ENCODE measurements at regions not wholly inside any gene's neighbourhood (a gene's known extent, or its start where the extent isn't known, plus 50 kb on each side); places are given as distances from the start of the nearest gene placed in this dataset.

DNA sequence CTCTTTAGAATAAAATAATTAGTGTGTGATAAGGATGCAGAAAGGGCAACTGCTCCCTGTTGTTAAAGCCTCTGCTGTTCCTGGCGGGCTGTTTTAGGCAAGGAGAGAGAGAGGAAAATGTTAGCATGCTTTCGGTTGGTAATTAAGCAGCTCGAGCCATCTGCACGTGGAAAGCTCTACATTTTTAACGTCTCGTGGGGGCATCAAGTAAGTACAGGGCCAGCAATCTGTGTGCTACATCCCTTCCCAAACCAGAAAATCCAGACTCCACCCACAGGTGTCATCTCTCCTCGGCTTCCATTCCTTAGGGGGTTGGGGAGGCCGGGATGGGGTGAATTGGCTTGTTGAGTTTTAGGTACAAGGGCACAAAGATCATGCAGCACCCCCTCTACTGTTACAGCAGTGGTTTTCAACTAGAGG is 62.4 kb upstream of the MARCHF10 start:
- peak; percentile 49 for TF ChIP-seq EP300 (conservative IDR thresholded peaks at IDR 0.05; ENCODE audit: poor library complexity, severe bottlenecking)
- TF ChIP-seq CTCF (IDR thresholded peaks at IDR 0.05; ENCODE audit: poor library complexity, severe bottlenecking): no peak
- TF ChIP-seq EZH2 (IDR thresholded peaks at IDR 0.05; ENCODE audit: borderline replicate concordance, insufficient read depth, low read length, poor library complexity, severe bottlenecking): no peak
- TF ChIP-seq POLR2AphosphoS5 (IDR thresholded peaks at IDR 0.05): no peak

Data from neural cell (in vitro differentiated cells).